ENCODE measurements at regions not wholly inside any gene's neighbourhood (a gene's known extent, or its start where the extent isn't known, plus 50 kb on each side); places are given as distances from the start of the nearest gene placed in this dataset.
A peak's percentile ranks its signal among the peaks of the same experiment; 100 is the strongest.

- peak; percentile 10 for DNase-seq
These were observed 157.7 kb downstream of the GIPC2 start for GRCh38 chr1:78203410-78203982.

DNA sequence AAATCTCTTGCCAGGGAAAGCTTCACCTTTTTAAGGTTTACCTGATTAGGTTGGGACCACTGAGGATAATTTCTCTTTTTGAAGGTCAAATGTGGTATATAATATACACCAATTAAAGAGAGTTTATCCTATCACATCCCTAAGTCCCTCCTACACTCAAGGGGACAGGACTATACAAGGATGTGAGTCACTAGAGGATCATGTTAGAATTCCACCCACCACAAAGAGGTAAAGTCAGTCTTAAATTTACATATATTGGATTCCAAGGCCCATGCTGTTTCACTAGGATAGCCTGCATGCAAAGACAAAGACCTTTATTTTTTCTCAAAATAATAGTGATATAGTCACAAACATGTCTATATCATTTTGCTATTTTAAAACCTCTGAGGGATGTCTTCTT, 164.4 kb downstream of the GIPC2 start:
- DNase-seq: no peak

DNA sequence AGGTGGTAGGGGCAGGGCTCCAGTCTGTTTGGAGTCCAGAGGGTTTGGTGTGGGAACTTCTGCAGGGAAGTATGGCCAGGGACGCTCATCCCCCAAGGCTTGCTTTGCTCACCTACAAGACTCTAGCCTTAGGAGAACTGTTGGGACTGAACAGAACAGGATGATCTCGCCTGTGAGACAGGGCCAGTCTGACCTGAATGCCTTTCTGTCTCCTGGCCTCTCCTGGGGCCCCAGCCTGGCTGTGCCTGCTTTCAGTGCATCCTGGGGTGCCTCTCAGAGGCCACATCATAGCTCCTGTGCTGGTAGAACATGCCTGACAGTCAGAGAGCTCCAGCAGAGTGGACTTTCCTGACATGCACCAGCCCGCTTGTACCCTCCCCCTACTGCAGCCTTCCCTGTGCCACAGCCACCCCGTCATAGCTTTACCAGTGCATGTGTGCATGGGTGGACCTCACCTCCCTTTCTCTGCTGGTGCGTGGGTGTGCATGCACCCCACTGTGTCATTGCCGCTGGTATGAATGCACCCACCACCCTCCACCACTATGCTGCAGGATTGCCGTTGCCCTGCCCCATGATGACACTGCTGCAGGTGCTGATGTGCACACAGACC, 165.8 kb downstream of the GIPC2 start:
- DNase-seq: no peak

- no peak for DNase-seq
These were observed 168.6 kb downstream of the GIPC2 start for GRCh38 chr1:78214334-78214733.

DNA sequence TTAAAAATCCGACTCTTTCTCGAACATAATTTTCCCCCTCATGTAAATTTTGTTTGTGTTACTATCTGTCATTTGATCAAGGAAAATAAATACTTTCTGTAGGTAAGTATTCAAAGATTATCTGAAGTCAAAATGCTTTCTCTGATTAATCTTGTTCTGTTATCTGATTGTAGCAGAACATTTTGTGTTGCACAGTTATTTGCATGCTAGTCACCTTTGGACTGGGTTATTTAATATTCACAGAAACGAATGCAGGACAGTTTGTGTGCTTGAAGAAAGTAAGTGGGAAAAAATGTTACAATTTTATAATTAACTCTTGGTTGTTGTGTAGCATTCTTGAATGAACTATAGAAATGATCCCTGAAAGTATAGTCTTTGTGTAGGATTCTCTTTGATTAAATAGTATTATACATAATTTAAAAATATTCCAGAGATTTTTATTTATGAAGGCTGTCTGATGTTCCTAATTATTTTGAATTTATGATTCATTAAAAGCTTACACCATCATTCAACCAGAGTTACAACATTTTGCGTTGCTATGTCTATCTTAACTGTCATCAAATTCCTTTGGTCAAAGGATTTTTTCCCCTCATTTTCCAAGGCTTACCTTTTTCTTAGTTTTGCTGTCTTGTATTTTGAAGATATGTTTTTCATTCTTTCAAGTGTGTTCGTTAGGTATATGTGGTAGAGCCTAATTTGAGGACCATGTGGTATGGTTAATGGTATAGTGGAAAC, 176.6 kb downstream of the GIPC2 start:
- no peak for DNase-seq

DNA sequence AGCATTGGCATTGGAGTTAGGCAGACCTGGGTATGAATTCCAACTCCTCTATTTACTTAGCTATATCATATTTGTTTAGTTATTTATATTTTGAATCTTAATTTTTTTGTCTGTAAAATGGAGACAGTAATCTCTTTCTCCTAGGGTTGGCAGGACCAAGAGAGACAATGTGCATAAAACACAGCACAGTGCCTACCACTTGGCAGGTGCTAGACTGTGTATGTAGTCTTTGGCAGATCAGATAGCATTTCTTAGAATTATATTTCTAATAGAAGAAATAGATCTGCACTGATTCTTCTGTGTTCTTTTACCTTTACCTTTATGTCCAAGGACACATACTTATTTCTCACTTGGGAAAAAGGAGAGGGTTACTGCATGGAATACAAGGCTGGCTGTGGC, 177.2 kb downstream of the GIPC2 start:
- DNase-seq: no peak

DNA sequence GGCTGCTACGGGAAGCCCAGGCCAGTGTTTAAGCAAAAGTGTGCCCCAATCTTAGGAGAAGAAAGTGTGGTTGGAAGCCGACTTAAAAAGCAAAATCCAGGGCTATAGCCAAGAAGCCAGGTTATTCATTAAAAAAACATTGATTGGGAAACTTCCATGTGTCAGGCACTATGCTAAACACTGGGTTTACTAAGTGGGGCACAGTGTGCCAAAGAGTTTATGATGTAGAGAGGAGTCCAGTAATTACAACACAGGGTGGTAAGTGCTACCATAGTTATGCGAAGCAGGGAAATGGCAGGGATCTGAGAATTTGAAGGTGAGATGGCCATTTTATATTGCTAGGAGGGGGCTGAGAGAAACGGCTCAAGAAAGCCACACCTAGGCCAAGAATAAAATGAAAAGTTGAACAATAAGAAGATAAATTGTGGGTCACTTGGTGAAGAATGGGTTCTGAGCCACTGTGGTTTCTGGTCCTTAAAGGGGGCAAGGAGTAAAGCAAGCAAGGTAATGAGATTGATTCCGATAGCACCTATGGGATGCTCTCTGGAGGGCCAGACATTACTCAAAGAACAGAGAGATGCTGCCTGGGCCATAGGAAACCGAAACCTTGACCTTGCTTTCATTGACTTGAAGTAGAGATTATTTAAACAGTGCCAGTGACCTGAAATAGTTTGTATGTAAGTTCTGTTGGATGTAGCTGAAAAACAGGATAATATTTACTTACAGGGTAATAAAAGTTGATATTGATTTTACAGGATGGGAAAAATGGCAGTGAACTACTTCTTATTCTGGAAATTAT, 177.8 kb downstream of the GIPC2 start:
- DNase-seq: no peak

- DNase-seq: no peak
These were observed 178.6 kb downstream of the GIPC2 start for GRCh38 chr1:78224246-78224785.

DNA sequence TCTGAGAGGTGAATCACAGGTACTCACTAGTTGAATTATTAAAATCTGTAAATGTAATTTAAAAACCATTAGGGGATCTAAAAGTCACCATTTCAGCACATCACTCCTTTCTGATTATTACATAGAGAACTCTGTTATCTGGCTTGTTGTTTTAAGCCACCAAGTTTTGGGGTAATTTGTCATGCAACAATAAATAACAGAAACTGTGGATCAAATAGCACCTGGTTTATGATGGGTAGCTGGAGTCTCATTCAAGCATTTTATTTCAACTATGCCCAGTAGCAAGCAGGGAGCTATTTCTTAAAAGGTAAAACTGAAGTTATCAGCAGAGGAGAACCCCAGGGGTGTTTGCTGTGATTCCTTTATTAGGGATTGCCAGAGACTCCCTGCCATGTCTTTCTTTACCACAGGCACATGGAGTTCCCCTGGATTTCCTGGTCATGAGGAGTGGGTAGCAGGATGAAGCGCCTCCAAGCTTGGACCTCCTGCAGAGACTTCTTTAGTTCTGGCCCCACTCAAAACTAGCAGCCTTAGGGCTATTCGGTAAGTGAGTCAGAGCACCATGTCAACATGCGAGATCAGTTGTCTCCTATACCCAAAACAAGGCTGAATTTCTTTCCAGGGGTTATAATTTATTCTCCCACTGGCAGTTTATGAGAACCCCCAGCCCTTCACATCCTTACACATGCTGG, 179.2 kb downstream of the GIPC2 start:
- no peak for DNase-seq

DNA sequence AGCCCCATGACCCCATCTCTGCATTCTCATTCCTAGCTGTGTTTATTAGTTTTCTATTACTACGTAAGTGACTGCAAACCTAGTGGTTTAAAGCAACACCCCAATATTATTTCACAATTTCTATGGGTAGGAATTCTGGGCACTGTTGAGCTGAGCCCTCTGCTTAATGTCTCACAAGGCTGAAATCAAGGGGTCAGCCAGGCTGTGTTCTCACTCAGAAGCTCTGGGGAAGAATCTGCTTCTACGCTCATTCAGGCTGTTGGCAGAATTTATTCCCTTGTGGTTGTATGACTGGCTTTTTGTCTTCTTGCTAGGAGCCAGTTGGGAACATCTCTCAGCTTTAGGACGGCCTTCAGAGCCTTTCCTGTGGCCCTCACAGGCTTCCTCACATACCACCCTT, 181.0 kb downstream of the GIPC2 start:
- no peak for DNase-seq

- DNase-seq: no peak
These were observed 182.2 kb downstream of the GIPC2 start for GRCh38 chr1:78227705-78228635.

DNA sequence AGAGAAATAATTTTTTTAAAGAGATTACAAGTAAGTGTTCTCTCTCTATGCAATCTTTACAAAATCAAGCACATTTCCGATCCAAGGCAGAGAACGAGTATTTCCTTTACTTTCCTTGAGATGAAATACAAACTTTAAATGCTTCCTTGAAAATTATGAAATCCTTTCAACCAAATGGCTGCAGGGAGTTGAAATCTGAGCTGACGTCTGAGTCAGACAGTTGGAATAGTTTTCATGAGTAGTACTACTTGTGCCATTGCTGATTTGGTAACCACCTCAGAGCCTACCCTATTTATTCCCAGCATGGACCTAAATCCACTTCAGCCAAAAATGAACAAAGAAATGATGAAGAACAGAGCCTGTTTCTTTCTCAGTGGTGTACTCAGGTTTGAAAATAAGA, 183.6 kb downstream of the GIPC2 start:
- DNase-seq: no peak

DNA sequence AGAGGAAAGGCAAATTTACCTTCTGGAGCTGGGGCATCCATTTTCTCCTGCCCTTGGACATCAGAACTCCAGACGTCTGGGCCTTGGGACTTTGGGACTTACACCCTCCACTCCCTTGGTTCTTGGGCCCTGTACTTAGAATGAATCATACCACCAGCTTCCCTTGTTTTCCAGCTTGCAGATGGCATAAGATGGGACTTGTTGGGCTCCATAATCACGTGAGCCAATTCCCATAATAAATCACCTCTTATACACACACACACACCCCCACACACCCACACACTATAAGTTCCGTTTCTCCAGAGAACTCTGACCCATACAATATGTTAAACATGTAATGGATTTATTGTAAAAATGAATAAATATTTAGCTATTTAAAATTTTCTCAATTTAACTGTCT, 185.7 kb downstream of the GIPC2 start:
- DNase-seq: no peak

DNA sequence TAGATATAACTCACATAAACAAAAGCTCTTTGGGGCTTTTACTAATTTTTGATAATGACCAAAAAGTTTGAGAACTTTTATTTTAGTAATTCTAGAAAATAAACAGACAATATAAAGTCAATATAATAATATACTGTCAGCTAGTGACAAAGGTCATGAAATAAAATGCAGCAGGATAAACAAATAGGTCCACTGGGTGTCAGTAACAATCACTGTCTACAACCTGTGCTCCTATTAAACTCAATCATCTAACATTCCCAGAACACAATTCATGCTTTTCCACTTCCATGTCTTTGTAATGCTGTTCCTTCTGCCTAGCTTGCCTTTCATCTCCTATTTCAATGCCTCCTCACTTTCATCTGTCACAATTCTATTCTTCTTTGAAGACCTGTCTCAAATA, 186.1 kb downstream of the GIPC2 start:
- DNase-seq: no peak

DNA sequence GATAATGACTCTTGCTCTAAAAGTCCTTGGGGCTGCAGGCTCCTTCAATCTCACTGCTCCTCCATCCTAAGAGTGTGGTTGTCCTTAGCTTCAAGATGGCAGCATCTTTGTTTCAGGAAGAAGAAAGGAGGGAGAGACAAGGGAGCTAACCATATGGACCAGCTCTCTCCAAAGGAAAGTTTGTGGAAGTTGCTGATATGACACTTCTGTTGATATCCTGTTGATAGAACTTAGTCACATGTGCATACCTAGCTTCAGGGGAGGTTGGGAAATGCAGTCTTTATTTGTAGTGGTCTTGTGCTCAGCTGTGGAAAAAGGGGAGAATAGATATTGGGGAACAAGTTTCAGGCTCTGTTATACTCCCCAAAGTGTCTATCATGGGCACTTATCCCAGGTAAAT, 186.9 kb downstream of the GIPC2 start:
- no peak for DNase-seq

DNA sequence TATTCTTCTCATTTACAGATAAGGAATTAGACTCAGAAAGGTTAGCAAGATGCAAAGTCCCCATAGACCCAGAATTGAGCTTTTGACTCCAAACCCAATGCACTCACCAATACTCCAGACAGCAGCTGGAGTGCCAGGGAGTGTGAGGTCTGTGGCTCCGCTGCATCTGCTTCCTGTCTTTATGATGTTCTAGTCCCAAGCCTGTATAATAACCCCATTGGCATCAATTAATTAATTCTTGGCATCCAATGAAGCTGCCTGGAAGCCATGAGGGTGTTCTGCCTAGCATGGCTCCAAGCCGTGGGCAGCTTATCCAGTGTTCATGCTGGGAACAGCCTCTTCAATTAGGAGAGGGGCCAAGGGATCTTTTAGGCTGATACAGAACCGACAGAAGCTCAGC, 188.7 kb downstream of the GIPC2 start:
- DNase-seq: no peak

GRCh38 chr1:78236716-78237115, 190.9 kb downstream of the GIPC2 start:
- DNase-seq: no peak

DNA sequence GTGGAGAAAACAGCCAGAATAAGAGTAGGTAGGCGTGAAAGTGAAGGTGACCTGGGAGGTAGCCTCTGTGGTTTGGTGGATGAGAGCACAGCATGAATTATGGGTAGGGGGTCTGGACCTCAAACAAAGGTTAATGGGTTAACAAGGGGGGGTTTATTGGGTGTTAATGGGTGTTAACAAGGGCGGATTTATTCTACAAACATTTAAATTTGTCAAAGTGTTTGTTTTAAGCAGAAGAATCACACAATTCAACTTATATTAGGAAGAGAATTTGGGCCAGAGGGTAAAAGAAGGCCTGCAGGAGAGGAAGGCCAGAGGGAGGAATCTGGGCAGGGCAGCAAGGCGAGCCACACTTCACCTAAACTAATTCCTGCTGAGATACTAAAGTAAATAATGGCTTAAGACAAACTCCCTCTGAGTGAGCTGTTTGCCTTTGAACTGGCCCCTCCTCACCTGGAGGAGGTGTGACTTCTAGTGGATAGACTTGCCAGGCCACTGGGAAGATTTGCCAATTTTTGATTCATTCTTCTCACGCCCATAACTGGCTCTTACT, 191.7 kb downstream of the GIPC2 start:
- DNase-seq: no peak

DNA sequence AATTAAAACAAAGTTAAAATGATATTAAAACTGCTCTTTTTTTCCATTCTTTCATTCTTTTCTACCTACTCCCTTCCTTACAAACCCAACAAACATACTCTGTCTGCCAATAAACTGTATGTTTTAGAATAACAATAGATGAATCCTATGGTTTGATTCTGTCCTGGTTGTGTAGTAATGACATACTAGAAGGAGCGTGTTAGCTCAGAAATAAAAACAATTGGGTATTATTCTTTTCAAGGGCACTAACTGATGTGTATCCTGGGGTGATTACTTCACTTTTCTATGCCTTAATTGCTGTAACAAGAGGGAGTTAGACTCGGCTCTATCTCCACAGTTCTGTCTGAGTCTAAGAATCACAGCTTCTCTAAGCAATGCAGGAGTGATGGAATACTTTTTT, 194.4 kb downstream of the GIPC2 start:
- DNase-seq: no peak

DNA sequence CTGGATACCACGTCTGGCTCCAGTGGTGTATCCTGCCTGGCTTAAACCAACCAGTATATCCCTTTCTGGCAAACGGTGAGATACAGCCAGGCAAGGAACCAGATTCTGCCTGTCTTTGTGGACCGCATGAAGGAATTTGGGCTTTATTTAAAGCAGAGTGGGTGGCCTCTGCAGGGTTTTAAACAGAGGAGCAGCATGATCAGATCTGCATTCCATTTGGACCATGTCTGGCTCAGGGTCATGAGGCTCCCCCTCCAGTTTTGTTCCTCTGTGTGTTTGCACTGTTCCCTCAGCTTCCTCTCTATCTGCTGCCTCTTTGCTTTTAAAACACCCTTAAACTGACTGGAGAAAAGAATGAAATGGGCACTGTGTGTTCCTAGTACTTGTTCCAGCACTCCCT, 195.0 kb downstream of the GIPC2 start:
- DNase-seq: no peak

GRCh38 chr1:78247079-78247478, 201.3 kb downstream of the GIPC2 start:
- DNase-seq: no peak
